ENCODE measurements at regions not wholly inside any gene's neighbourhood (a gene's known extent, or its start where the extent isn't known, plus 50 kb on each side); places are given as distances from the start of the nearest gene placed in this dataset.

DNA sequence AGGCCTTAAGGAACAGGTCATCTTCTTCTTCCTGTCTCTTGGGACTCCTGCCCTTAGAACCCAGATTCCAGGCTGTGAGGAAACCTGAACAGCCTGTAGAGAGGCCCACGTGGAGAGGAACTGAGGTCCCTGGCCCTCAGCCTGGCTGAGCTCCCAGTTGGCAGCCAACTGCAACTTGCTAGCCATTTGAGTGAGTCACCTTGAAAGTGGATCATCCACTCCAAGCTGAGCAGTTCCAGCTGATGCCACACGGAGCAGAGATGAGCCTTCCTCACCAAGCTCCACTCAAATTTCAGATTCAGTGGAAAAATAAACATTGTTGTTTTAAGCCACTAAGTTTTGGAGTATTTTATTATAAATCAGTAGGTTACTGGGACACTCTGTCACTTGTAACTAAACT, 392.5 kb downstream of the BCOR start:
- TF ChIP-seq, protein P1, sequence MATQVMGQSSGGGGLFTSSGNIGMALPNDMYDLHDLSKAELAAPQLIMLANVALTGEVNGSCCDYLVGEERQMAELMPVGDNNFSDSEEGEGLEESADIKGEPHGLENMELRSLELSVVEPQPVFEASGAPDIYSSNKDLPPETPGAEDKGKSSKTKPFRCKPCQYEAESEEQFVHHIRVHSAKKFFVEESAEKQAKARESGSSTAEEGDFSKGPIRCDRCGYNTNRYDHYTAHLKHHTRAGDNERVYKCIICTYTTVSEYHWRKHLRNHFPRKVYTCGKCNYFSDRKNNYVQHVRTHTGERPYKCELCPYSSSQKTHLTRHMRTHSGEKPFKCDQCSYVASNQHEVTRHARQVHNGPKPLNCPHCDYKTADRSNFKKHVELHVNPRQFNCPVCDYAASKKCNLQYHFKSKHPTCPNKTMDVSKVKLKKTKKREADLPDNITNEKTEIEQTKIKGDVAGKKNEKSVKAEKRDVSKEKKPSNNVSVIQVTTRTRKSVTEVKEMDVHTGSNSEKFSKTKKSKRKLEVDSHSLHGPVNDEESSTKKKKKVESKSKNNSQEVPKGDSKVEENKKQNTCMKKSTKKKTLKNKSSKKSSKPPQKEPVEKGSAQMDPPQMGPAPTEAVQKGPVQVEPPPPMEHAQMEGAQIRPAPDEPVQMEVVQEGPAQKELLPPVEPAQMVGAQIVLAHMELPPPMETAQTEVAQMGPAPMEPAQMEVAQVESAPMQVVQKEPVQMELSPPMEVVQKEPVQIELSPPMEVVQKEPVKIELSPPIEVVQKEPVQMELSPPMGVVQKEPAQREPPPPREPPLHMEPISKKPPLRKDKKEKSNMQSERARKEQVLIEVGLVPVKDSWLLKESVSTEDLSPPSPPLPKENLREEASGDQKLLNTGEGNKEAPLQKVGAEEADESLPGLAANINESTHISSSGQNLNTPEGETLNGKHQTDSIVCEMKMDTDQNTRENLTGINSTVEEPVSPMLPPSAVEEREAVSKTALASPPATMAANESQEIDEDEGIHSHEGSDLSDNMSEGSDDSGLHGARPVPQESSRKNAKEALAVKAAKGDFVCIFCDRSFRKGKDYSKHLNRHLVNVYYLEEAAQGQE (IDR thresholded peaks at IDR 0.05; ENCODE audit: low read depth, low read length), result no peak
- TF ChIP-seq TEAD4 (IDR thresholded peaks at IDR 0.05; ENCODE audit: borderline replicate concordance, insufficient read depth), result 0 out of 2 replicates have a peak, but pooled peaks have one; percentile 18
- no peak for TF ChIP-seq ELF1 (IDR thresholded peaks at IDR 0.05)
- TF ChIP-seq RCOR1 (IDR thresholded peaks at IDR 0.05; ENCODE audit: low read length), result no peak
- no peak for TF ChIP-seq MEF2A (IDR thresholded peaks at IDR 0.05; ENCODE audit: borderline replicate concordance, low read depth)
- no peak for TF ChIP-seq EZH2phosphoT487 (IDR thresholded peaks at IDR 0.05; ENCODE audit: borderline replicate concordance, low read depth)
- TF ChIP-seq, protein P2, sequence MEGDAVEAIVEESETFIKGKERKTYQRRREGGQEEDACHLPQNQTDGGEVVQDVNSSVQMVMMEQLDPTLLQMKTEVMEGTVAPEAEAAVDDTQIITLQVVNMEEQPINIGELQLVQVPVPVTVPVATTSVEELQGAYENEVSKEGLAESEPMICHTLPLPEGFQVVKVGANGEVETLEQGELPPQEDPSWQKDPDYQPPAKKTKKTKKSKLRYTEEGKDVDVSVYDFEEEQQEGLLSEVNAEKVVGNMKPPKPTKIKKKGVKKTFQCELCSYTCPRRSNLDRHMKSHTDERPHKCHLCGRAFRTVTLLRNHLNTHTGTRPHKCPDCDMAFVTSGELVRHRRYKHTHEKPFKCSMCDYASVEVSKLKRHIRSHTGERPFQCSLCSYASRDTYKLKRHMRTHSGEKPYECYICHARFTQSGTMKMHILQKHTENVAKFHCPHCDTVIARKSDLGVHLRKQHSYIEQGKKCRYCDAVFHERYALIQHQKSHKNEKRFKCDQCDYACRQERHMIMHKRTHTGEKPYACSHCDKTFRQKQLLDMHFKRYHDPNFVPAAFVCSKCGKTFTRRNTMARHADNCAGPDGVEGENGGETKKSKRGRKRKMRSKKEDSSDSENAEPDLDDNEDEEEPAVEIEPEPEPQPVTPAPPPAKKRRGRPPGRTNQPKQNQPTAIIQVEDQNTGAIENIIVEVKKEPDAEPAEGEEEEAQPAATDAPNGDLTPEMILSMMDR (IDR thresholded peaks at IDR 0.05), result peak; percentile 58
- TF ChIP-seq YY1 (IDR thresholded peaks at IDR 0.05; ENCODE audit: low read depth), result no peak
- 0 out of 2 replicates have a peak, but pooled peaks have one; percentile 5 for TF ChIP-seq SMC3 (IDR thresholded peaks at IDR 0.05; ENCODE audit: low read depth, low read length)
- no peak for TF ChIP-seq GABPA (IDR thresholded peaks at IDR 0.05; ENCODE audit: low read depth)
- TF ChIP-seq TAF1 (IDR thresholded peaks at IDR 0.05; ENCODE audit: borderline replicate concordance, low read depth, low read length), result no peak
